Nephron (organoid): ENCODE measurements at regions not wholly inside any gene's neighbourhood (a gene's known extent, or its start where the extent isn't known, plus 50 kb on each side); places are given as distances from the start of the nearest gene placed in this dataset.

Experiments
- H3K27ac Mint-ChIP-seq, 3 experiments: 2 replicates each; pipeline ENCODE4 v1.8.0; 2020; ENCODE audit warnings: mixed read lengths in 3 of 3, mild to moderate bottlenecking in 2 of 3, moderate library complexity in 1 of 3
- H3K27me3 Mint-ChIP-seq: 2 replicates; pipeline ENCODE4 v1.8.0; 2021; ENCODE audit warnings: low read depth, mild to moderate bottlenecking, moderate library complexity, mixed read lengths
- H3K36me3 Mint-ChIP-seq: 2 replicates; pipeline ENCODE4 v1.8.0; 2020; ENCODE audit warnings: low read depth, mixed read lengths
- H3K4me1 Mint-ChIP-seq: 2 replicates; pipeline ENCODE4 v1.8.0; 2020; ENCODE audit warnings: mixed read lengths
- H3K4me3 Mint-ChIP-seq, 3 experiments: 2 replicates each; pipeline ENCODE4 v1.8.0; 2020; ENCODE audit warnings: mild to moderate bottlenecking in 3 of 3, mixed read lengths in 3 of 3, moderate library complexity in 2 of 3
- H3K9me3 Mint-ChIP-seq: 2 replicates; pipeline ENCODE4 v1.8.0; 2020; ENCODE audit warnings: mixed read lengths
- CTCF ChIP-seq, 3 experiments: fragments of 200-600 bp; sonication (generic); IDR thresholded peaks; one replicate each; pipeline ENCODE4 v1.5.0; 2021; ENCODE audit warnings: antibody characterized with exemption in 3 of 3; ENCODE audit not compliant: unreplicated experiment in 3 of 3

GRCh38 chr15:70483513-70483912, 279.8 kb downstream of the UACA start:
- no peak for TF ChIP-seq CTCF (IDR thresholded peaks at IDR 0.05; ENCODE audit: unreplicated experiment in 3 of 3)
- H3K4me3 Mint-ChIP-seq, result no peak overlapping the region
- H3K27ac Mint-ChIP-seq, result no peak overlapping the region
- peaks cover 72% of the 10 kb centered on the region for H3K27me3 Mint-ChIP-seq
- H3K36me3 Mint-ChIP-seq, result peaks cover 4% of the 10 kb centered on the region
- peaks cover 4% of the 10 kb centered on the region for H3K9me3 Mint-ChIP-seq
- peaks cover 15% of the 10 kb centered on the region for H3K4me1 Mint-ChIP-seq

- H3K4me1 Mint-ChIP-seq, result peaks cover 18% of the 10 kb centered on the region
- peaks cover 79% of the 10 kb centered on the region for H3K27me3 Mint-ChIP-seq
- no peak for TF ChIP-seq CTCF (IDR thresholded peaks at IDR 0.05; ENCODE audit: unreplicated experiment in 3 of 3)
- no peak overlapping the region for H3K4me3 Mint-ChIP-seq
- H3K9me3 Mint-ChIP-seq, result peaks cover 4% of the 10 kb centered on the region
- H3K36me3 Mint-ChIP-seq, result peaks cover 4% of the 10 kb centered on the region
- H3K27ac Mint-ChIP-seq, result no peak overlapping the region
Observed at GRCh38 chr15:70480196-70480856, 283.0 kb downstream of the UACA start.

GRCh38 chr15:70479785-70480184, 283.6 kb downstream of the UACA start:
- peaks cover 4% of the 10 kb centered on the region for H3K9me3 Mint-ChIP-seq
- H3K4me1 Mint-ChIP-seq, result peaks cover 23% of the 10 kb centered on the region
- no peak overlapping the region for H3K27ac Mint-ChIP-seq
- TF ChIP-seq CTCF (IDR thresholded peaks at IDR 0.05; ENCODE audit: unreplicated experiment in 3 of 3), result no peak
- H3K36me3 Mint-ChIP-seq, result peaks cover 4% of the 10 kb centered on the region
- peaks cover 77% of the 10 kb centered on the region for H3K27me3 Mint-ChIP-seq
- H3K4me3 Mint-ChIP-seq, result no peak overlapping the region

DNA sequence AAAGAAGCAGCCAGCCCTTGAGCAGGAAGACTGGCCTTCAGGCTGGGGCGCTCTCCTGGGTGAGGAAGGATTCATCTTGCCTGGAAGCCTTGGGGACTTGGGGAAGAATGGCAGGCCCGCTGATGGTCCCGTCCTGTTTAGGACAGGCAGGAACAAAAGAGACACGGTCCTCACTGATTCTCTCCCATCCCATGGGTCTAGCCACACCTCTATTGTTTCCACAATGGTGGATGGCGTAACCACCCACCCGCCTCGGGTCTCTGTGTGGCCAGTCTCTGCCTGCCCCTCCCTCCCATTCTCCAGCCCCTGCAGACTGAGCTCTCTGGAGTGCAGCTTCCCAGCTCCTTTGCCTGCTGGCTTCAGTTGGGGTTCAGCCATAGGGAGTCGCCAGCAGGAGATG, 284.3 kb downstream of the UACA start:
- peak overlapping the region in 2 of 3 experiments; percentile 6 to 76 for H3K27ac Mint-ChIP-seq
- H3K36me3 Mint-ChIP-seq, result peaks cover 4% of the 10 kb centered on the region
- peaks cover 74% of the 10 kb centered on the region for H3K27me3 Mint-ChIP-seq
- no peak for TF ChIP-seq CTCF (IDR thresholded peaks at IDR 0.05; ENCODE audit: unreplicated experiment in 3 of 3)
- H3K4me3 Mint-ChIP-seq, result no peak overlapping the region
- peaks cover 31% of the 10 kb centered on the region for H3K4me1 Mint-ChIP-seq
- peaks cover 2% of the 10 kb centered on the region for H3K9me3 Mint-ChIP-seq

DNA sequence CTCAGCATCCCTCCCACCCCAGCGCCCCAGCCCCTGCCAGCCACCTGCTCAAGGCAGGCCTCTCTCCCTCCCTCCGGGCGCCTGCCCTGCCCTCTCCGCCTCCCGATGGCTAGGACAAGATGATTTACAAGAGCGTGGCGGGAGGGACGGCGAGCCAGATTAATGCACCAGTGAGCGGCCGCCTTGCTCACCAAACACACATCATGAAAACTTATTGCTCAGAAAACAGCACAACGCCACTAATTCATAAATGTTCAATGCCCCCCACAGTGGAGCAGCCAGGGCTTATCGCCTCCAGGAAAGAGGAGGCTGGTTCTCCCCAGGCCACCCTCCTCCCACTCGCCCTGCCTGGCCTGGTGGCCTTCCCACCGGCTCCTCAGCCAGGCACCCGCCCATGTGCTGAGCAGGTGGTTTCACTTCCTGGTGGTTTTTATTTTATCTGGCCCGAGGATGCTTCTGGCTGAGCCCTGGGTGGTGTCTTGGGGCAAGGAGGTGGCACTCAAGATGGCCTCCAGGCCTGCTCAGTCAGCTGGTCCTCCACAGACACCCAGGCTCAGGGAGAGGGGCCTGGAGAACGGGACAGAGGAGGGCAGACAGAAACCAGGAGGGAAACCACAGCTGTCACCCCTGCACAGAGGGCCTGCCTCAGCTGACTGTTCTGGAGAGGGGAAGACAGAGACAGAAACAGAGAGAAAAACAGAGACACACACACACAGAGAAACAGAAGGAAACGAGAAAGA, 284.9 kb downstream of the UACA start:
- H3K9me3 Mint-ChIP-seq, result peaks cover 2% of the 10 kb centered on the region
- peaks cover 4% of the 10 kb centered on the region for H3K36me3 Mint-ChIP-seq
- no peak overlapping the region for H3K4me3 Mint-ChIP-seq
- peaks cover 37% of the 10 kb centered on the region for H3K4me1 Mint-ChIP-seq
- TF ChIP-seq CTCF (IDR thresholded peaks at IDR 0.05; ENCODE audit: unreplicated experiment in 3 of 3), result no peak
- H3K27me3 Mint-ChIP-seq, result peaks cover 74% of the 10 kb centered on the region
- H3K27ac Mint-ChIP-seq, result peak overlapping the region in 2 of 3 experiments; percentile 67 to 76
